ENCODE measurements at regions not wholly inside any gene's neighbourhood (a gene's known extent, or its start where the extent isn't known, plus 50 kb on each side); places are given as distances from the start of the nearest gene placed in this dataset.

DNA sequence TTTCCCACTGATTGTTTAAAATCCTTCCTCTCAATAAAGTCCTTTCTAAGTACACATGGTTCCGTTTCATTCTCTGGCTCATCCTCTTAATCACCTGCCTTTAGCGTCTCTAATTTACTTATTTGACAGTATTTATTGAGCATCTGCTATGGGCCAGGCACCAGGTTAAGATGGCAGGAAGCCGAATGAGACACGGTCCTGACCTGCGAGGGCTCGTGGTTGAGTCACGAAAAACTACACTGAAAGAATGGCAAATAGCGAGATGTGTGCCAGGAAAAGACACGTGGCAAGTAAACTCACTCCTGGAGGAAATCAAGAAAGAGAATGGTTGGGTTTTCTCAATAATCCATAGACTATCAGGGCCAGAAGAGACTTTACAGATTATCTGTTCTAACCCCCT lies 60.9 kb downstream of the HES1 start:
- H3K36me3 ChIP-seq = no peaks in the 10 kb centered on the region
- intact Hi-C loops (cut with DNase I) = loop anchor here in 1 of 4 donors (10.0 kb wide), 1 partner anchor 48 kb away; no protein-coding TSS in a partner anchor
- WGBS, 3 donors = 94 to 97% (median 95%) methylated on average over 9 of the region's 9 CpGs
- peaks cover 3% of the 10 kb centered on the region for H3K4me1 ChIP-seq (ENCODE audit: insufficient read depth)
- H3K27ac ChIP-seq = no peak overlapping the region
- no peak overlapping the region for H3K4me3 ChIP-seq
- TF ChIP-seq EP300 (IDR thresholded peaks at IDR 0.05) = no peak
- TF ChIP-seq CTCF (IDR thresholded peaks at IDR 0.05) = no peak
- TF ChIP-seq POLR2A (IDR thresholded peaks at IDR 0.05) = no peak
- DNase-seq = no peak
- no peaks in the 10 kb centered on the region for H3K27me3 ChIP-seq
- H3K9me3 ChIP-seq = no peaks in the 10 kb centered on the region

DNA sequence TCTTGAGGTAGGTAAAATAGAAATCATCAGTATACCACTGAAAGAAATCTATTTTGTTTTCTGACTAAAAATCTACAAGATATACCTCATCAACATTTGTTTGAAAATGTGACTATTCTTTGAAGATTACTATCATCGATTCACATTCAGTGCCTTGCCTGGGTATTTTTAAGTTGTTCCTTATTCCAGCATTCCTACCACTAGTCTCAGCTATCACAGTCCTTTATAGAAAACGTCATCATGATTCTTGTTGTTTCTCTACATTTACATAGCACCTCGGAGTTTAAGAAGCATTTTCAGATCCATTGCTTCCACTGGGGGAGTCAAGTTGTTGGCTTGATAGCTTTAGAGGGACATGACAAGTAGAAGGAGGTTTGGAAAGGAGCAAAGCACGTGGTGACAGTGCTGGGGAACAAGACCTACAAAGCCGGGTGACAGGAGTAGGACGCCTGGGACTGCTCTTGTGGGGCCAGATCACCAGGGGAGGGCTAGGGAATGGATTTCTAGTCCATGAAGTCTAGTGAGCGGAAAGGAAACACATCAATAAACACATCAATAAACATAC lies 61.5 kb downstream of the HES1 start:
- H3K27me3 ChIP-seq = no peaks in the 10 kb centered on the region
- 90 to 93% (median 93%) methylated on average over 7 of the region's 7 CpGs for WGBS, 3 donors
- TF ChIP-seq EP300 (IDR thresholded peaks at IDR 0.05) (no peak), POLR2A (IDR thresholded peaks at IDR 0.05) (no peak), CTCF (IDR thresholded peaks at IDR 0.05) (no peak)

DNA sequence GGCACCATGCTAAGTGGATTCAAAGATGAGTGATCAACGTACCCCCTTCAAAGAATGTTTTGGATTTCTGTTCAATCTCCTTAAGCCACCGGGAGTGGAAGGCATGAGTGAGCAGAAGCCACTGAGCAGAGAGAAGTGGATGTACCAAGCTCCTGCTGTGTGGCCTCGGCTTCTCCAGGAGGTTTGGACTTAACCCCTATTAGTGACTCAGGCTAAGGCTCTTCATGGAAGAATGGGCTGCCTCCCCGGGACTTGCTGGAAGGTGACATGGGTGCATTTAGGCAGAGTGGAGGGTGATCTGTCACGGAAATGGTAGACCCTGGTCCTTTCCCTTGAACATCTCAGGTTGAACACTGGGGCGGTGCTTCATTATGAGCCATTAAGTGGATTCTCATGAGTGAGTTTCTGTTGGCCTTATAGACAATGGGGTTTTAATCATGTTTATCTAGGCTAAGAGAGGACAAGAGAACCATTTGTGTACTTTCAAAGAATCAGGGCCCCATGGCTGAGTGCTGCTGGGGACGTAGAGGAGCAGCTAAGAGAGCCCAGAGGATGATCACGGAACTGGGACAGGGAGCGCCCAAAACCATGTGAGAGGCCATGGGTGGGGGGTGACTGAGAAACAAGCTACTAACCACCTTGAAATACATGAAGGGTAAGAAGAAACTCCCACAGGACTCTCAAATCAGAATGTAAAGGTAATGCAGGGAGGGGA lies 62.2 kb downstream of the HES1 start:
- no peak overlapping the region for H3K4me3 ChIP-seq
- DNase-seq = no peak
- TF ChIP-seq POLR2A (IDR thresholded peaks at IDR 0.05) = no peak
- no peak for TF ChIP-seq CTCF (IDR thresholded peaks at IDR 0.05)
- TF ChIP-seq EP300 (IDR thresholded peaks at IDR 0.05) = no peak
- H3K9me3 ChIP-seq = no peaks in the 10 kb centered on the region
- H3K27me3 ChIP-seq = no peaks in the 10 kb centered on the region
- no peak overlapping the region for H3K27ac ChIP-seq
- intact Hi-C loops (cut with DNase I) = loop anchor here in 1 of 4 donors (10.0 kb wide), 1 partner anchor 47 kb away; no protein-coding TSS in a partner anchor
- H3K36me3 ChIP-seq = no peaks in the 10 kb centered on the region
- WGBS, 3 donors = 93 to 97% (median 95%) methylated on average over 9 of the region's 9 CpGs
- H3K4me1 ChIP-seq (ENCODE audit: insufficient read depth) = no peaks in the 10 kb centered on the region

More for the DNA sequence above, 61.5 kb downstream of the HES1 start:
- no peaks in the 10 kb centered on the region for H3K36me3 ChIP-seq
- peaks cover 3% of the 10 kb centered on the region for H3K4me1 ChIP-seq (ENCODE audit: insufficient read depth)
- H3K27ac ChIP-seq = no peak overlapping the region
- DNase-seq = no peak
- H3K9me3 ChIP-seq = no peaks in the 10 kb centered on the region
- H3K4me3 ChIP-seq = no peak overlapping the region
- intact Hi-C loops (cut with DNase I) = loop anchor here in 1 of 4 donors (10.0 kb wide), 1 partner anchor 47 kb away; no protein-coding TSS in a partner anchor

DNA sequence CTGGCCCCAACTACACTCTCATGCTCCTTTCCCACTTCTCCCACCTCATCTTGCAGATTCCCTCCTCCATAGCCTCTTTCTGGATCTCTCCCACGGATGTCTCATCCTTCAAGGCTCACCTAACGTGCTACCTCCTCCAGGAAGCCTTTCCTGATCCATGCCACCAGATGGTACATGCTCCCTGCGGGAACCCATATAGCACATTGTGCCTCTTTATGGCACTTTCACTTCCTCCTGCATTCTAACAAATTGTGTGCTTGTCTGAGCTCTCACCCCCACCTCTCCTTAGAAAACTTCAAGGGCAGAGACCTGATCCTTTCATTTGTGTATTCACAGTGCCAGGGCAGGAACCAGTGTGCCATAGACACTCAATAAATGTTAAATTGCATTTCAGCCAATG lies 63.0 kb downstream of the HES1 start:
- intact Hi-C loops (cut with DNase I) = loop anchor here in 1 of 4 donors (10.0 kb wide), 1 partner anchor 46 kb away; no protein-coding TSS in a partner anchor
- Histone ChIP-seq H3K36me3 (no peaks in the 10 kb centered on the region), H3K4me3 (no peak overlapping the region), H3K4me1 (ENCODE audit: insufficient read depth) (no peaks in the 10 kb centered on the region), H3K27ac (no peak overlapping the region), H3K27me3 (no peaks in the 10 kb centered on the region), H3K9me3 (no peaks in the 10 kb centered on the region)
- DNase-seq = no peak
- 84 to 91% (median 88%) methylated on average over 3 of the region's 3 CpGs for WGBS, 3 donors
- no peak for TF ChIP-seq CTCF (IDR thresholded peaks at IDR 0.05)
- no peak for TF ChIP-seq EP300 (IDR thresholded peaks at IDR 0.05)
- no peak for TF ChIP-seq POLR2A (IDR thresholded peaks at IDR 0.05)
